Keratinocyte (primary cell): ENCODE measurements at regions not wholly inside any gene's neighbourhood (a gene's known extent, or its start where the extent isn't known, plus 50 kb on each side); places are given as distances from the start of the nearest gene placed in this dataset.

Source experiments
- CTCF ChIP-seq, 3 experiments: IDR thresholded peaks in 1 of 3; conservative IDR thresholded peaks in 1 of 3; optimal IDR thresholded peaks in 1 of 3; 2 replicates in 2 of 3; 3 replicates in 1 of 3; pipeline versions ENCODE3 to v1.5.1; 2011; ENCODE audit warnings: low read length in 3 of 3, mild to moderate bottlenecking in 3 of 3, moderate library complexity in 2 of 3, control low read depth in 1 of 3, inconsistent platforms in 1 of 3; ENCODE audit not compliant: insufficient read depth in 2 of 3; ENCODE audit errors: extremely low read depth in 1 of 3
- EZH2 ChIP-seq: IDR thresholded peaks from one replicate; pipeline ENCODE4 v1.6.1; 2012; ENCODE audit warnings: inconsistent platforms, mild to moderate bottlenecking, low read length, moderate library complexity

DNA sequence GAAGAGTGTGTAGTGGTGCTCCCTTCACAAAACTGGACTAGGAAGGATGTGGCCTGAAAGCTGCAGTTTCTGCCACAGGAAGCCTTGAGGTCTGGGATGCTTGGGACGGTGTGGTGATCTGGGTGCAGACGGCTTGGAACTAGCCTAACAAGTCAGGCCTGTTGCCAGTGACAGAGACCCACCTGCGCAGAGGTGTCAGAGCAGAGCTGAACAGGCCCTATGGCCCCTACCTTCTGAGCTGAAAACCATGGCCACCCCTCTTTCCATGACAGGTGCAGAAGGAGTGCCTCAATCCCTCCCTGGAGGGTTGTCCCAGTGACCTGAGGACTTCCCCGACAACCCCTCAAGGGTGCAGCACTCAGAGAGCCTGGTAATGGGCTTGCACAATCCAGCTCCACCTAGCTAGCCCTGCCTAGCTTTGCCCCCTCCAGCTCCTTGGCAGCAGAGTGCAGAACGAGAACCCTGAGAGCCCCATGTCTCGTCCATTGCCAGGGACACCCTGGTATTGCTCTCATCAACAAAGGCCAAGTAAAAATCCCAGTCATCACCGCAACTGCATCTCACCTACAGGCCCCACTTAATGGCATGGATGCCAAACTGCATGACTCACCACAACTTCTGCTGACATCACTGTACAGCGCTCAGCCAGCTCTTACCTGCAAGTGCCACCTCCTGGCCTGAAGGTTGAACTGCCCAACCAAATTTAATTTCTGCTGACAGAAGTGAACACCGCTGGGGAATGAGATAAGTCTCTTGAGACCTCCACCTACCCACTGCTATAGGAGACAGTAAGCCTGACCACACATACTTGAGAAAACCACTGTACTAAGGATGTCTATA lies 563.1 kb downstream of the TFAP2A start:
- TF ChIP-seq CTCF (optimal IDR thresholded peaks at IDR 0.05 in 1 of 3, IDR thresholded peaks at IDR 0.05 in 1 of 3, conservative IDR thresholded peaks at IDR 0.05 in 1 of 3; ENCODE audit: extremely low read depth in 1 of 3, insufficient read depth in 2 of 3, low read length in 3 of 3), result peak; percentile 61 to 83 (median 75)
- TF ChIP-seq EZH2, result no peak
